Left lobe of liver (tissue), 2 donors: ENCODE measurements at regions not wholly inside any gene's neighbourhood (a gene's known extent, or its start where the extent isn't known, plus 50 kb on each side); places are given as distances from the start of the nearest gene placed in this dataset.
"Not testable (repeated sequence)": the region's sequence is repeated elsewhere in the genome, so short reads cannot be mapped to it uniquely, and the experiment has no call there.

Experiments used
- ATAC-seq: fragments of 200-7000 bp; cut with Tn5 transposase; one replicate; pipeline ENCODE4 v1.9.1; 2020; ENCODE audit warnings: mild to moderate bottlenecking, moderate library complexity
- DNase-seq: peaks from one replicate; pipeline ENCODE4 v3.0.0-alpha.2; 2020; ENCODE audit warnings: low spot score
- donor health status: DM: no; HTN: no; CAD: no; lungs with moderate emphysema.
- donor health status: DM: no; HTN: yes; CAD: no.

DNA sequence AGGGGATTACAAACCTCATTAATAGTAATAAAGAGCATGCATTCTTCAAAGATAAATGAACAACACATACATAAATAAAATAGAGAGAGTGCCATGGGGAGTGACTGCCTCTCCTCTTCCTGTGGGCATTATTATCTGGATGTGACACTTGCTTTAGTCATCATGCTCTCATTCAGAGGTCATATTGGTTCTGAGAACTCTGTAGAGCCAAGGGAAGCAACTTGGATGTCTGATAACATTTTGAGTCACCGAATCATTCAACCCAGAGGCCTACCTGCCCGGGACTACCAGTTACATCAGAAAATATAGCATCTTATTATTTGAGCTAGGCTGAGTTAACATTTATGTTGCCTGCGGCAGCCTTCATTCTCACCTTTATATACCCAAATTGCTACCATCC lies 489.5 kb downstream of the STIM2 start:
- ATAC-seq (no peak), DNase-seq (no peak)

DNA sequence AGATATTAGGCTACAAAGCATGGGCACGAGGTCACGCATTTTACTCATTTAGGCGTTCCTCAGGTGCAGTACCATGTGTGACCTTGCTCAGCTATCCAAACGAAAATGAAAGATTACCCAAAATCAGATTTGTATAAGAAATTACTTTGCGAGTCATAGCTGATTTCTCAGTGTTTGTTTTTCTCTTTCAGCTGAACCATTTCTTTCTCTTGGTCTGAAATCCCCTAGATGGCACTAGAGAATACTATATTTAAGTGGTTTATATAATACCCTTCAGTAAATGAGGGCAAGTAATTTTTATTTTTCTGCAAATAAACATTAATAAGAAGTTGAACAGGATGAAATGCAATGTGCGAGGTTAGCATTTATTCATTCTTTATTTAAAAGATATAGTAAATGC lies 496.6 kb downstream of the STIM2 start:
- DNase-seq (no peak), ATAC-seq (peak; percentile 45)

DNA sequence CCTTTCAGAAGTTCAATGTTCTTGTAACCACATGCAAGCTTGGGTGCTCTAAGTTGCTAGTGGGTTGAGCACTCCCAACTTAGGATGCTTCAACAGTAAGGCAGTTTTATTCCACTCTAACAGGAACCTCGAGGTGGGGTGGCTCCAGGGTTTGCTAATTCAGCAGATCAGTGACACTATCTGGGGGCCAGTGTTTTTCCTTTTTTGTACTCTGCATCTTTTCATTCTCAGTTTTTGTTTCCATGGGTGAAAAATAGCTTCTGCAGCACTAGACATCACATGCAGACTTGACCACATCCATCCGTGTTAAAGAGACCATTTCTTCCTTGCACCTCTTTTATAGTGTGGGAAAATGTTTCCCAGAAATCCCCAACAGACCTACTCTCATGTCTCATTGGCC lies 497.6 kb downstream of the STIM2 start:
- DNase-seq (no peak), ATAC-seq (no peak)

DNA sequence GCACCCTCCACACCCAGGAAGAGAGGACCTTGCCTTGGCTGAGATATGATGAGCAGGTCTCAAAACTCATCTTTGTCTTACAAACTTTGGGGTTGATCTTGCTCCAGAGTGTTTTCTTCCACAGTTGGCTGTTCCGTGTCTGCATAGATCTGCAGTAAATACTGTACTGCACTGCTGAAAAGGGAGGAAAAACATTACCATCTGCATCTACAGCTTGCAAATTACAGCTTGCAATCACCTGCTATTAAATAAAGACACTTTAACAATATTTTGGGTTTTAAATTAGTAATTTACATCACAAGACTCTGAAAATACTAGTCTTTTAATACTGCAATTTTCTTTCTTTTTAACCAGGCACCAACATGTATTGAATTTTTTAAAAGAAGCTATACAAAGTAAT lies 499.5 kb downstream of the STIM2 start:
- no peak for ATAC-seq

GRCh38 chr4:27360790-27361267 lies 500.2 kb downstream of the STIM2 start:
- ATAC-seq, result no peak
- DNase-seq, result no peak

More for the DNA sequence above, 499.5 kb downstream of the STIM2 start:
- DNase-seq, result no peak

GRCh38 chr4:27364509-27364908 lies 503.9 kb downstream of the STIM2 start:
- ATAC-seq, result no peak
- no peak for DNase-seq

DNA sequence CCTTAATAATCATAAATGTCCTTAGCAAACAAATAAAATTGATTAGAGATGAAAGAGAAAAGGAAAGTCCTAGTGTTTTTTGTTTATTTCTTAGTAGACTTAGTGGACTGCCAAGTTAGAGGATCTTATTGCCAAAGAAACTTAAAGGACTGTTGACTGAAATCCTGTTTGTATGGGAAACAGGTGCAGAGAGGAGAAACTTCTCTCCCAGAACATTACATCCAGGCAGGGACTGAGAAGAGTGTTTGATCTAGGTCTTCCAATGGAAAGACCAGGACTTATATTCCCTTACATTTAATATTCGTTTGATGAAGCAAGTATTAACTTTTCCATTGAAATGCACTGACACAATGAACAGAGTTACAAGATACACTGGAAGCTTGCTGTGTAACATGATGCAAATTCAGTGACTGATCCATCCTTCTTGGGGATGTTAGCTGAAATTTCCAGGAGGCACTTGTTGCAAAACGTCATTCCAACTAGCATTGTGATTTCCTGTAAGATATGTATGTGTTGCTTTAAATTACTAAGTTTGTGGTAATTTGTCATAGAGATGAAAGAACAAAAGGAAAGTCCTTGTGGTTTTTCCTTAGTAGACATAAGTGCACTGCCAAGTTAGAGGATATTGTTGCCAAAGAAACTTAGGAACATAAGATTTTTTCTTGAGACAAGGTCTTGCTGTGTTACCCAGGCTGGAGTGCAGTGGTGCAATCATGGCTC lies 505.6 kb downstream of the STIM2 start:
- DNase-seq (no peak), ATAC-seq (no peak)

GRCh38 chr4:27368781-27369180 lies 508.1 kb downstream of the STIM2 start:
- ATAC-seq, result no peak
- DNase-seq, result no peak

GRCh38 chr4:27381815-27382214 lies 521.2 kb downstream of the STIM2 start:
- DNase-seq (no peak), ATAC-seq (no peak)

GRCh38 chr4:27387711-27388110 lies 527.1 kb downstream of the STIM2 start:
- DNase-seq (no peak), ATAC-seq (no peak)

- ATAC-seq, result no peak
Measured at GRCh38 chr4:27397886-27398285, 537.2 kb downstream of the STIM2 start.

GRCh38 chr4:27398631-27399310 lies 538.1 kb downstream of the STIM2 start:
- DNase-seq (no peak), ATAC-seq (no peak)

More at GRCh38 chr4:27397886-27398285, 537.2 kb downstream of the STIM2 start:
- no peak for DNase-seq

- no peak for ATAC-seq
- no peak for DNase-seq
Measured at GRCh38 chr4:27407616-27408015, 547.0 kb downstream of the STIM2 start.

DNA sequence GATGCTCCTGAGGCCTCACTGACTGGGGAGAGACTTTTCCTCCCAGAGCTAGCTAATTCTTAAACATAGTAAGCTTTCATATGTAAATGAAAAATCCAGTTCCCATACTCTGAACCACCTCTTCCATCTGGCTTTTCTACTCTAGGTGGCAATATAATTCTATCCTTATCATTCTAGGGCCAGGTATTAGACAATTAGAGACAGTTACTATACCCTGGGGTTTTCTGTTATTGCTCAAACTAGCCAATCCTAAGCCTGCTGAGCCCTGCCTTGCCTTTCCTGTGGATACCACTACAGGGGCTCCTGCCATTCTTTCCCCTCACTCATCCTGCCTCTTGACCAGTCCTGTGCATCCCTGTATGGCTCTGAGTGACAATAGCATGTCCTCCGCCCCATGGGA lies 552.0 kb downstream of the STIM2 start:
- DNase-seq (no peak), ATAC-seq (no peak)

- no peak for ATAC-seq
- no peak for DNase-seq
Measured at GRCh38 chr4:27414887-27415731, 554.5 kb downstream of the STIM2 start.

- ATAC-seq, result no peak
- DNase-seq, result no peak
Measured at GRCh38 chr4:27428661-27429060, 568.0 kb downstream of the STIM2 start.

- ATAC-seq (no peak), DNase-seq (no peak)
Measured at GRCh38 chr4:27429364-27429871, 568.8 kb downstream of the STIM2 start.

GRCh38 chr4:27442146-27442545 lies 581.5 kb downstream of the STIM2 start:
- no peak for DNase-seq
- ATAC-seq, result no peak

GRCh38 chr4:27442661-27443060 lies 582.0 kb downstream of the STIM2 start:
- not testable (repeated sequence) for DNase-seq, ATAC-seq

DNA sequence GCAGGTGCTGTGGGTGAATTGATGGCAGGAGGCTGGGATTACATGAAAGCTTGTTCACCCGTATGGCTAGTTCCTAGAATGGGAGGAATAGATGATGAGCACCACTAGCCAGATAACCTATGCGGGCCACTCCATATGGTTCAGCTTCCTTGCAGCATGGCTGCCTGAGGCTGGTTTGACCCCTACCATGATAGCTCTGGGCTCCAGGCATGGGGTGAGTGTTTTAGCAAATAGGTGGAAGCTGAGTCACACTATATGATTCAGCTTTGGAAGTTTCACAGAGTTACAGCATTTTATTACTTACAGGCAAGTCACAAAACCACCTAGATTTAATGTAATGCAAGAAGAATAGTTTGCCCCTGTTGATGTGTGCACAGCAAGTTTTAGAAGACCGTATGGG lies 603.2 kb downstream of the STIM2 start:
- ATAC-seq (no peak), DNase-seq (no peak)

GRCh38 chr4:27467351-27467750 lies 606.7 kb downstream of the STIM2 start:
- no peak for DNase-seq

More at GRCh38 chr4:27467351-27467750, 606.7 kb downstream of the STIM2 start:
- no peak for ATAC-seq
